Chondrocyte (in vitro differentiated cells): ENCODE measurements at regions not wholly inside any gene's neighbourhood (a gene's known extent, or its start where the extent isn't known, plus 50 kb on each side); places are given as distances from the start of the nearest gene placed in this dataset.

ENCODE experiments used
- DNase-seq: peaks from one replicate; pipeline ENCODE4 v3.0.0; 2021; ENCODE audit warnings: mixed read lengths, low spot score
- H3K27ac Mint-ChIP-seq: one replicate; pipeline ENCODE4 v1.8.0; 2021; ENCODE audit warnings: mild to moderate bottlenecking, moderate library complexity, mixed read lengths; ENCODE audit not compliant: unreplicated experiment
- H3K27me3 Mint-ChIP-seq: 2 replicates; pipeline ENCODE4 v1.8.0; 2021; ENCODE audit warnings: low read depth, mixed read lengths
- H3K36me3 Mint-ChIP-seq: 2 replicates; pipeline ENCODE4 v1.8.0; 2021; ENCODE audit warnings: low read depth, mixed read lengths
- H3K4me1 Mint-ChIP-seq: 2 replicates; pipeline ENCODE4 v1.8.0; 2021; ENCODE audit warnings: low read depth, mild to moderate bottlenecking, mixed read lengths
- H3K4me3 Mint-ChIP-seq: one replicate; pipeline ENCODE4 v1.8.0; 2021; ENCODE audit warnings: mild to moderate bottlenecking, moderate library complexity, mixed read lengths; ENCODE audit not compliant: unreplicated experiment
- H3K9me3 Mint-ChIP-seq: 2 replicates; pipeline ENCODE4 v1.8.0; 2021; ENCODE audit warnings: low read depth, mixed read lengths
- TF ChIP-seq, protein P1 (sequence below): fragments of 200-600 bp; sonication (generic); IDR thresholded peaks from 2 replicates; pipeline ENCODE4 v1.5.0; 2021; ENCODE audit warnings: antibody characterized with exemption, mild to moderate bottlenecking, moderate library complexity

DNA sequence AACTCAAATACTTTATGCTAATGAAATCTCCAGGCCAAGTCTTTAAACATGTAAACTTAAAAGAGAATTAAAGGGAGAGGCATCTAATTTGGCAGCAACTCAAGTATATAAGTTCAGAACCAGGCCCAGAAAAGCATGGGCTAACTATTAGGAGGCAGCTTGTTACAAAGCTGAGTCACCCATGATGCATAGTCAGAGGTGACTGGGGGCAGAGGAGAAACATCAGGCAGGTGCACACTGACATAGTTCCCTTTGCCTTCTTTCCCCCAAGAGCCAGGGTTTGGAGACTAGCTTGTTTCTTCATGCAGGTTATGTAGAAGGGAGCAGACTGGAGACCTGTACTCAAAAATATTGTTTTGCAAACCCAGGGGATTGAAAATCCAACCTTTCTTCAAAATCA lies 619.0 kb downstream of the SOX6 start:
- Mint-ChIP-seq H3K4me3 (no peak overlapping the region), H3K27ac (no peak overlapping the region), H3K36me3 (no peaks in the 10 kb centered on the region), H3K9me3 (no peaks in the 10 kb centered on the region), H3K4me1 (no peaks in the 10 kb centered on the region), H3K27me3 (no peaks in the 10 kb centered on the region)
- TF ChIP-seq, protein P1, sequence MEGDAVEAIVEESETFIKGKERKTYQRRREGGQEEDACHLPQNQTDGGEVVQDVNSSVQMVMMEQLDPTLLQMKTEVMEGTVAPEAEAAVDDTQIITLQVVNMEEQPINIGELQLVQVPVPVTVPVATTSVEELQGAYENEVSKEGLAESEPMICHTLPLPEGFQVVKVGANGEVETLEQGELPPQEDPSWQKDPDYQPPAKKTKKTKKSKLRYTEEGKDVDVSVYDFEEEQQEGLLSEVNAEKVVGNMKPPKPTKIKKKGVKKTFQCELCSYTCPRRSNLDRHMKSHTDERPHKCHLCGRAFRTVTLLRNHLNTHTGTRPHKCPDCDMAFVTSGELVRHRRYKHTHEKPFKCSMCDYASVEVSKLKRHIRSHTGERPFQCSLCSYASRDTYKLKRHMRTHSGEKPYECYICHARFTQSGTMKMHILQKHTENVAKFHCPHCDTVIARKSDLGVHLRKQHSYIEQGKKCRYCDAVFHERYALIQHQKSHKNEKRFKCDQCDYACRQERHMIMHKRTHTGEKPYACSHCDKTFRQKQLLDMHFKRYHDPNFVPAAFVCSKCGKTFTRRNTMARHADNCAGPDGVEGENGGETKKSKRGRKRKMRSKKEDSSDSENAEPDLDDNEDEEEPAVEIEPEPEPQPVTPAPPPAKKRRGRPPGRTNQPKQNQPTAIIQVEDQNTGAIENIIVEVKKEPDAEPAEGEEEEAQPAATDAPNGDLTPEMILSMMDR: no peak
- no peak for DNase-seq

DNA sequence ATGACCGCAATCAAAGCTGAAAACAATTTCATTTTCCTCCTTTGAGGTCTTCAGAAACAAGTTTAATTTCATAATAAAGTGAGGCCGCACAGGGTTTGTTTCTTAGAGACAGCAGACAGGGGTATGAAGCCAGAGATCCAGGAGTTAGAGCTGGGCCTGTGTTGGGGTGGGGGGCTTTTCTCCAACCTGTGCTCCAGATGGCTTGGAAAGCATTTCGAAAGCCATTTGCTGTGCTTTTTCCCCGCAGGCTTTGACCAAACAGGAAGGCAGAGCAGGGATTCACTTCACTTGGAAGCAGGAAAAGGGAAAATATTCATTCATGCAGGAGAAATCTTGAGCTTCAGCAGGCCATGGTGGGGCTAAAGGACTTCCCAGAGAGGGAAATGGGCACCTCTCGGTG lies 617.4 kb downstream of the SOX6 start:
- Mint-ChIP-seq H3K27me3 (no peaks in the 10 kb centered on the region), H3K9me3 (no peaks in the 10 kb centered on the region), H3K4me3 (no peak overlapping the region), H3K27ac (no peak overlapping the region), H3K4me1 (peaks cover 4% of the 10 kb centered on the region), H3K36me3 (no peaks in the 10 kb centered on the region)
- TF ChIP-seq, protein P1: no peak
- DNase-seq: no peak

DNA sequence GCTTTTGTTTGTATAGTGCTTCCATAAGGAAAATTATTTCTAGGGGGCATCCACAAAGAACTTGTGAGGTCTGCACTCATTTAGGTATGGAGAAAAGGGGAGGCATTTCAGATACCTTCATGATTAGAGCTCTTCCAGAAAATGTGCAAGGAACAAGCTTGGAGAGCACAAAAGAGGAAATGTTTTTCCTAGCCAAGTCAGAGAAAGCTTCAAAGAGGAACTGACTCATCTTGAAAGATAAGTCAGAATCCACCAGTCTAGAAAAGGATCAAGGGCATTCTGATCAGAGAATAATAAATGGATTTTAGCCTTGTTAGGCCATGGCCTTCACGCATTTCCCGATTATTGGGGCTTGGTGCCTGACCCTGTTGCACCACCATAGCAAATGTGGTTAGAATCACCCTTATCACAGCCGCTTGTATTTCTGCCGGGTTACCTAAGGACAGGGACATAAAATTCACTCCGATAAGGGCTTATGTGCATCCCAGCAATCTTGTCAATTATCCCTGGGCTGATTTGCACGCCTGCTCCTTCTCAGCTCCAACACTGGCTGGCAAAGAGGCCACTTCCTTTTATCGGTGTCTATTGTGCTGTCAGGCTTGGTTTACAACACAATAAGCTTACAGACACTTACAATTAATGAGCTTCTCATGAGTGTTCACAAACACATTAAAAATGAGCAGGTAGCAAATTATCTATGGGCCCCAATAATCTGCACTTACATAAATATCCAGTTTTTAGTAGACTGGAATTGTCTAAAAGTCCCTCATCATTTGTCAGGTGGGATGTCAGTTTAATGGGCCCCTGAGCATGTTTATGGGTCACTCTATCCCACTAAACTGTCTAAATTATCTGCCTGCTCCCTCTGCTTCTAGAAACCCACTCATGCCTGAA lies 613.5 kb downstream of the SOX6 start:
- Mint-ChIP-seq H3K27ac (no peak overlapping the region), H3K36me3 (no peaks in the 10 kb centered on the region), H3K4me3 (no peak overlapping the region), H3K9me3 (no peaks in the 10 kb centered on the region), H3K27me3 (no peaks in the 10 kb centered on the region), H3K4me1 (peaks cover 4% of the 10 kb centered on the region)
- TF ChIP-seq, protein P1: no peak
- no peak for DNase-seq

DNA sequence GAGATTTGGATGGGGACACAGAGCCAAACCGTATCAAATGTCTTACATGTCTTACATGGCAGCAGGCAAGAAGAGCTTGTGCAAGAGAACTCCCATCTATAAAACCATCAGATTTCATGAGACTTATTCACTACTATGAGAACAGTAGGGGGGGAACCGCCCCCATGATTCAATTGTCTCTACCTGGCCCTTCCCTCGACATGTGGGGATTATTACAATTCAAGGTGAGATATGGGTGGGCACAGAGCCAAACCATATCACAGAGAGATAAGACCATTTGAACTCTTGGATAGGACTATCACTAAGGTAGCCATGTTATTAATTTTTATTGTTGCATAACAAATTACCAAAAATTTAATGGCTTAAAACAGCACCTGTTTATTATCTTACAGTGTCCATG lies 611.7 kb downstream of the SOX6 start:
- H3K4me3 Mint-ChIP-seq: no peak overlapping the region
- no peak for DNase-seq
- TF ChIP-seq, protein P1: no peak
- H3K36me3 Mint-ChIP-seq: no peaks in the 10 kb centered on the region
- peaks cover 4% of the 10 kb centered on the region for H3K4me1 Mint-ChIP-seq
- no peaks in the 10 kb centered on the region for H3K9me3 Mint-ChIP-seq
- H3K27ac Mint-ChIP-seq: no peak overlapping the region
- H3K27me3 Mint-ChIP-seq: no peaks in the 10 kb centered on the region

DNA sequence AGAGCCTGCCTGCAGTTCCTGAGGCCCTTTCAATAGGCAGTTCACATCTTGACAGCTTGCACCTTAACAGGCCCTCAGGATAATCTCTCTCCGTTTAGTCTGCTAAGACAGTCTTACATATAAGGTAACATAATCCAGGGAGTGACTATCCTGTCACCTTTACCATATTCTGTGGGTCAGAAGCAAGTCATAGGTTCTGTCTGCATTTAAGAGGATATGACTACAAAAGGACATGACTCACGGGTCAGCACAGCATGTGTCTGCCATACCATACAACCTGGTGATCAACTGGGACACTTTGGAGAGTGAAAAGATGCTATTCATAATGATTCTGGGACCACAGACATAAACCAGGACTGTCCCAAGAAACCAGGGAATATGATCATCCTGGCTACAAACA lies 611.1 kb downstream of the SOX6 start:
- H3K4me1 Mint-ChIP-seq: peaks cover 4% of the 10 kb centered on the region
- TF ChIP-seq, protein P1: no peak
- no peaks in the 10 kb centered on the region for H3K36me3 Mint-ChIP-seq
- no peak for DNase-seq
- no peaks in the 10 kb centered on the region for H3K27me3 Mint-ChIP-seq
- H3K9me3 Mint-ChIP-seq: no peaks in the 10 kb centered on the region
- no peak overlapping the region for H3K27ac Mint-ChIP-seq
- H3K4me3 Mint-ChIP-seq: no peak overlapping the region
